ENCODE measurements at regions not wholly inside any gene's neighbourhood (a gene's known extent, or its start where the extent isn't known, plus 50 kb on each side); places are given as distances from the start of the nearest gene placed in this dataset.
"Not testable (repeated sequence)": the region's sequence is repeated elsewhere in the genome, so short reads cannot be mapped to it uniquely, and the experiment has no call there.

- no peak for DNase-seq
Measured at GRCh38 chr2:167843217-167843616, 404.2 kb downstream of the STK39 start.

GRCh38 chr2:167842047-167842446, 405.3 kb downstream of the STK39 start:
- DNase-seq: no peak

DNA sequence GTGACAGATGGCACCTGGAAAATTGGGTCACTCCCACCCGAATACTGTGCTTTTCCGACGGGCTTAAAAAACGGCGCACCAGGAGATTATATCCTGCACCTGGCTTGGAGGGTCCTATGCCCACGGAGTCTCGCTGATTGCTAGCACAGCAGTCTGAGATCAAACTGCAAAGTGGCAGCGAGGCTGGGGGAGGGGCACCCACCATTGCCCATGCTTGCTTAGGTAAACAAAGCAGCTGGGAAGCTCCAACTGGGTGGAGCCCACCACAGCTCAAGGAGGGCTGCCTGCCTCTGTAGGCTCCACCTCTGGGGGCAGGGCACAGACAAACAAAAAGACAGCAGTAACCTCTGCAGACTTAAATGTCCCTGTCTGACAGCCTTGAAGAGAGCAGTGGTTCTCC, 412.1 kb downstream of the STK39 start:
- DNase-seq: not testable (repeated sequence)

DNA sequence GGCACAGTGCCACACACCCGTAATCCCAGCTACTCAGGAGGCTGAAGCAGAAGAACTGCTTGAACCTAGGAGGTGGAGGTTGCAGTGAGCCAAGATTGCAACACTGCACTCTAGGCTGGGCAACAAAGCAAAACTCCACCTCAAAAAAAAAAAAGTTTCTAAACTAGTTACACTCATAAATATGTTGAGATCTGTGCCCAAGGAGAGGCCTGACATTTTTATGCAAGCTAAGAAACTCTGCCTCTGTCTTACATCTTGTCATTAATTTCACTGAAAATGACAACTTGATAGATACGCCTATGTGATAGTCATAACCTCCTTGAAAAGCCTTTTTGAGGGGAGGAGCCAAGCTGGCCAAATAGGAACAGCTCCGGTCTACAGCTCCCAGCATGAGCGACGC, 412.7 kb downstream of the STK39 start:
- no peak for DNase-seq

- no peak for DNase-seq
Measured at GRCh38 chr2:167833294-167833693, 414.1 kb downstream of the STK39 start.

GRCh38 chr2:167832868-167833287, 414.5 kb downstream of the STK39 start:
- no peak for DNase-seq

GRCh38 chr2:167827352-167828097, 419.9 kb downstream of the STK39 start:
- DNase-seq: no peak

DNA sequence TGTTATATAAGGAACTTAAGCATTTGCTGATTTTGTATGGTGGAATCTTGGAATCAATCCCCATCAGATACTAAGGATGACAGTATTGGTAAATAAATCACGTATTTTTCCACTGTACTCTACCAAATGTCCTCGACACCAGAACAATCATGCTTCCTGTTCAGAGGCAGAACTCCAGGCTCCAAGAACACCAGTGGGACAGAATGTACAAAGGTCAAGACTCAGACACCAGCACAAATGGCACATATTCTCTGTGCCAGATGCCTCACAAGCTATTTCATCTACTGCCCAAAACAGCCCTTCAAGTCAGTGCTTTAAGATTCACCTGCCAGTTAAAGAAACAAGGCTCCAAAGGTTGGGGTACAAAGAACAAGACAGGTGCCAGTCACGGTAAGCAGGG, 420.5 kb downstream of the STK39 start:
- no peak for DNase-seq

GRCh38 chr2:167825664-167826063, 421.7 kb downstream of the STK39 start:
- no peak for DNase-seq

DNA sequence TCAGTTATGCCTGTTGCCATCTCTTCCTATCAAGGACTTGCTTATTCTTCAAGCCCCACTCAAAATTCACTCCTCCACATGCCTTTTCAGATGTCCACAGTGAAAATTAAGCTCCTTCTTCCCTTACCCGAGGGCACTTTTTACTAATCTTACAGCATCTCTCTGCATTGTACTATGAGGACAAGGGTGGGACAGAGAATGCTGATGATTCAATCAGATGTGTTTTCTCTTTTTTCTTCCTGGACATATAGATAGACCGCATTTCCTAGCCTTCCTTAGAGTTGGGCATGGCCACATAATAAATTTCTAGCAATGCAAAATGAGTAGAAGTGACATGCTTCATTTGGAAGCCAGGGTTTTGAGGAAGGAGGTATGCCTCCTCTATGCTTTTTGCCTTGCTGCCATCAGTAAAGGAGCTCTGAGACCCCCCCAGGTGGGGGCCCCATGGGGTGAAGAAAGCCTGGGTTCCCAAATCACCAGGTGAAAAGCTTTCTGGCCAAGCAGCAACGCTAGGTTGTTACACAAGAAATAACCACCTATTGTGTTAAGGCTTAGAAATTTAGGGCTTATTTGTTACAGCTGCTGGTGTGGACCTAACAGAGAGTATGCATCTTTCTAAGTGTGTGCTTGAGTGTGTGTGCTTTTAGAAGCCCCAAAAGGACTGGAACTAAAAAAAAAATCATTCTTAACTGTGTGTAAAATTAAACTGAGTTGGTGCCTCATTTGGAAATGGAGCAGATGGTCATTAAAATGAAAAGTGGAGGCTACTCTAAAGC, 424.5 kb downstream of the STK39 start:
- DNase-seq: no peak

DNA sequence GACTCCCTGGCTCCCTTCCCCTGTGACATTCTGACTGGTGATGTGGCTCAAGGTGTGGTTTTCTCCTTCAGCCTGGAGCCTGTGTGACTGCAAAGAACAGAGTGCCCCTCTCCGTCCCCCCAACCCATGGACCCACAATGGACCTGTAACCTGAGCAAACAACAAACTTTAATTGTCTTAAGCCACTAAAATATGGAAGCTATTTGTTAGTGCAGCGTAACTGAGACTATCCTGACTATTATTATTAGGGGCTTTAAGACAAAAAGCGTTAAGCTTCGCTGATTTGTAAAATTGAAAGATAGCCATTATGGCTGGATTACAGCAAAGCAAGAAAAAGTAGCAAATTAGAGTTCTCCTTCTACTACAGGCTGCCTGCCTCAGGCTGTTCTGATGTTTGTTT, 426.9 kb downstream of the STK39 start:
- no peak for DNase-seq

DNA sequence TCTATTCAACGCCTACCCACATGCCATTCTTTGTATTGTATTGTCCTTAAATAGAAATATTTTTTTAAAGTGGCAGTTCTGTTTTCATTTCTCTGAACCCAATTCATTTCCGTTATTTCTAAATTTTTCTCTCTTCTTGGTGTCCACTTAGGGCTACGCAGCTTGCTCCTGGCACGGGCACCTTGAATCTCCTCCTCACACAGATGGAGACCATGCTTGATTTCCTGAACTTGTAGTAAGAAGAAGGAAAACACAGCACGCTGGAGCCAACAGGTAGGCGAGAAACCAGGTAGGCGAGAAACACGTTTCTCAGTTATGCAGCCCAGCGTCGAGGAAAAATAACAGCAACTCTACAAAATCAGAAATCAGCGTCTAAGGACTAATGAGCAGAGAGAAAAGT, 428.9 kb downstream of the STK39 start:
- DNase-seq: no peak

- DNase-seq: no peak
Measured at GRCh38 chr2:167817908-167818307, 429.5 kb downstream of the STK39 start.

DNA sequence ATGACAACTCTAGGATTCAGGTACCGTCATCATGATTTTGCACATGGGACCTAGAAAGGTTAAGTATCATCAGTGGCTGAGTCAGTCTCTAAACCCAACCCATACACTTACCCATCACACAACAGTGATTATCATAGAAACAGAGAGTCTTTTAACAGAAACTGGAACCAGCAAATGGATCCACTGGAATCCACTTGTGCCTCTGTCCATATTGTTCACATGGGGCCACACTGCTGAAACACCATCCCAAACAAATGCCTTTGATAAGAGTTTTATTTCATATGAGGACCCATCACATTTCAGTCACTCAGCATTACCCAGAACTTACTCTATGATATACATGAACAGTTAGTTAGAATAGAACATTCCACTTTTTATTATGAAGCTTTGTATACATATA, 430.0 kb downstream of the STK39 start:
- DNase-seq: no peak

DNA sequence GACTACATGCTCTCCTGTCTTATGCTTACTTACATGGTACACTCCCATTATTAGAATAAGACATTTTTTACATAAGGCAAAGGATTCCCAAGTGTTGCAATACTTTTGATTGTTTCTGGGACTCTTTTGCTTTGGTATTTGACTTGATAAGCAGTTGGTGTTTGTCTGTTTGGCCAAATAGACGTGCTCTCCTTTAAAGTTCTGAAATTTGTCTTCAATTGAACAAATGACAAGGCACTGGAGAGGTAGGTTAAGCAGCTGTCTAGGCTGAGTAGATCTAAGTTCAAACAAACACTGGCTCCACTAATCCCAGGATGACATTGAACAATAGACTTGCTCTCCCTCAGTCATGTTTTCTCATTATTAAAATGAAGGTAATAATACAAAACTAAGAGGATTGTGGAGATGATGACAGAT, 430.5 kb downstream of the STK39 start:
- no peak for DNase-seq

DNA sequence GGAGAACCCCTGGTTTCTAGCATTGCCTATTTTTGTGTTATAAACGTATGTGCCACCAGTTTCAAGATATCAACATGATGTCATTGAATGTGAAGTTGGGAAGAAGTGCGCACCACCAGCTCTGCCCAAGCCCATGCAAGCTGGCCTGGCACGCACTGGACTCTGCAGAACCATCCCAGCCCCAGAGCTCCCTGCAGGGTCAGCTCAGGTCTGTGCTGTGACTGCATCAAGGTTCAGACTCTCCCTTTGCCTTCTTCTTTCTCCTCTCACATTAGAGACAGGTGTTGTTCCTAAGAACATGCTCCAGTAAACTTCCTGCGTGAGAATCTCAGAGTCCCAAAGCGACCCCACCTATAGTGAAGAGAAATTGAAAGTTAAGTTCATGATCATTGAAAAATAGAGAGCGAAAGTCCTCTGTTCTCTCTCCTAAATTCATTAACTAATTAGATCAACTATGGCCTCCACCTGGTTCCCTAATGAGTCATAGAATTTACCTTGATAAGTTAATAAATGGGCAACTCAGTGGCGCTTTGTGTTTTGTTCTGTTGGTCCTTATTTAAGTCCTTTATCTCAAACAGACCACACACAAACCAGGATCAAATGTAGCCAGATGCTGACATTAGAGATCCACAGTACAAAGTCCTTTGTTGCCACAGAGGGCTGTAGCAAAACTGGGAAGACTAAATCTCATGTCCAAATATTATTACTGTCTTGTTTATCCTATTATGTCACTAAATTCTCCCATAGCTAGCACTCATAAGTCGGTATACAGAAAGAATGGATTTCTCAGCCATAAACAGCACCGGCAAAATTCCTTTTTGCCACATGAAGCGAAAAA, 432.3 kb downstream of the STK39 start:
- no peak for DNase-seq

DNA sequence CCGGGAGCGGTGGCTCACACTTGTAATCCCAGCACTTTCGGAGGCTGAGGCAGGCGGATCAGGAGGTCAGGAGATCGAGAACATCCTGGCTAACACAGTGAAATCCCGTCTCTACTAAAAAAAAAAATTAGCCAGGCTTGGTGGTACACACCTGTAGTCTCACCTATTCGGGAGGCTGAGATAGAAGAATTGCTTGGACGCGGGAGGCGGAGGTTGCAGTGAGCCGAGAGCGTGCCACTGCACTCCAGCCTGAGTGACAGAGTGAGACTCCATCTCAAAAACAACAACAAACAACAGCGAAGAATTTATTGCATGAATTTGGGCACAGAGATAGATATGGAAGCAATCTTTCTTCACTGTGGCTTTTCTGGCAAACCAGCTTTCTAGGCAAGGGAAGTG, 432.9 kb downstream of the STK39 start:
- not testable (repeated sequence) for DNase-seq

- DNase-seq: not testable (repeated sequence)
Measured at GRCh38 chr2:167809799-167810198, 437.6 kb downstream of the STK39 start.

- DNase-seq: no peak
Measured at GRCh38 chr2:167803449-167803988, 443.9 kb downstream of the STK39 start.

- DNase-seq: no peak
Measured at GRCh38 chr2:167794554-167795255, 452.7 kb downstream of the STK39 start.

DNA sequence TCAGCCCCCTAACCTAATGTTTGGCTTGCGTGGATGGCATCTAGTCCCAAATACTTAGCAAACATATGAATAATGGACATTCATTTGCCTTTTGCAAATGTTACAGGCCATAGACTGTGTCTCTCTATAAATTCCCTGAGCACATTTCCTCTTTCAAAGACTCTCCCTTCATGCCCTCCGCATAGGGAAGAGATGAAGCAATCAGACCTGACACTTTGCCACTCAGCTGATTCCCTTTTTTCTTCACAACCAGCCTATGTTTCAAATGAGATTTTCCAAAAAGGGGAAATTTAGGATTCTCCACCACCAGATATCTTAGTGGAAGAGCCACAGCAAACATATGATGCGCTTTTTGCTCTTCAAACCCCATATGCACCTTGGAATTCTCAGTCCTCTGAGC, 453.7 kb downstream of the STK39 start:
- DNase-seq: no peak

- no peak for DNase-seq
Measured at GRCh38 chr2:167792126-167792525, 455.3 kb downstream of the STK39 start.
